Karpas-422 (cell line): ENCODE measurements at regions not wholly inside any gene's neighbourhood (a gene's known extent, or its start where the extent isn't known, plus 50 kb on each side); places are given as distances from the start of the nearest gene placed in this dataset.

Source experiments
- DNase-seq: peaks from one replicate; pipeline ENCODE4 v3.0.0-alpha.2; 2015
- H2AFZ ChIP-seq: fragments of 200-600 bp; sonication (generic); 2 replicates; pipeline ENCODE4 v1.6.1; 2014; ENCODE audit warnings: antibody characterized with exemption, low read length, mixed read lengths
- H3K27ac ChIP-seq: fragments of 200-600 bp; sonication (generic); 2 replicates; pipeline ENCODE4 v1.5.1; 2014; ENCODE audit warnings: mild to moderate bottlenecking, low read length, moderate library complexity
- H3K27me3 ChIP-seq: fragments of 200-600 bp; sonication (generic); 2 replicates; pipeline ENCODE4 v1.6.1; 2014; ENCODE audit warnings: low read length, mixed read lengths
- H3K36me3 ChIP-seq: fragments of 200-600 bp; sonication (generic); 2 replicates; pipeline ENCODE4 v1.6.1; 2014; ENCODE audit warnings: low read length, mixed read lengths; ENCODE audit not compliant: insufficient read depth
- H3K4me1 ChIP-seq: fragments of 200-600 bp; sonication (generic); 2 replicates; pipeline ENCODE4 v1.6.1; 2014; ENCODE audit warnings: mild to moderate bottlenecking, low read length, mixed read lengths
- H3K4me2 ChIP-seq: fragments of 200-600 bp; sonication (generic); 2 replicates; pipeline ENCODE4 v1.6.1; 2014; ENCODE audit warnings: low read length, low read depth, mild to moderate bottlenecking; ENCODE audit not compliant: poor library complexity, severe bottlenecking
- H3K4me3 ChIP-seq: fragments of 200-600 bp; sonication (generic); 2 replicates; pipeline ENCODE4 v1.5.1; 2014; ENCODE audit warnings: mild to moderate bottlenecking, antibody characterized with exemption, low read length, mixed read lengths
- H3K79me2 ChIP-seq: fragments of 200-600 bp; sonication (generic); 2 replicates; pipeline ENCODE4 v1.6.1; 2014; ENCODE audit warnings: mild to moderate bottlenecking, low read length, mixed read lengths
- H3K9ac ChIP-seq: fragments of 200-600 bp; sonication (generic); 2 replicates; pipeline ENCODE4 v1.6.0; 2014; ENCODE audit warnings: low read length
- H3K9me2 ChIP-seq: fragments of 200-600 bp; sonication (generic), shearing (Covaris generic); replicated peaks from 2 replicates; pipeline ENCODE4 v1.6.0; 2014; ENCODE audit warnings: mild to moderate bottlenecking, low read length, moderate library complexity; ENCODE audit not compliant: insufficient read depth
- H3K9me3 ChIP-seq: fragments of 300-700, 200-600 bp; sonication (generic); 2 replicates; pipeline ENCODE4 v1.6.1; 2014; ENCODE audit warnings: low read length, mixed read lengths
- H4K20me1 ChIP-seq: fragments of 200-600 bp; sonication (generic); 2 replicates; pipeline ENCODE4 v1.6.1; 2014; ENCODE audit warnings: mild to moderate bottlenecking, antibody characterized with exemption, low read length, low read depth; ENCODE audit not compliant: insufficient read depth

GRCh38 chr10:60623627-60624026 is 154.7 kb upstream of the CDK1 start:
- Histone ChIP-seq H3K4me2 (no peak overlapping the region), H3K36me3 (no peaks in the 10 kb centered on the region), H3K9me2 (no peaks in the 10 kb centered on the region), H3K9me3 (no peaks in the 10 kb centered on the region), H3K27me3 (no peaks in the 10 kb centered on the region), H3K4me1 (no peaks in the 10 kb centered on the region; the same call in 1 of the 2 replicates), H3K27ac (no peak overlapping the region), H3K4me3 (no peak overlapping the region), H2AFZ (no peak overlapping the region), H4K20me1 (no peaks in the 10 kb centered on the region), H3K79me2 (no peaks in the 10 kb centered on the region), H3K9ac (no peak overlapping the region)
- no peak for DNase-seq

- no peaks in the 10 kb centered on the region; the same call in 1 of the 2 replicates for H3K4me1 ChIP-seq
- H3K79me2 ChIP-seq, result no peaks in the 10 kb centered on the region
- no peaks in the 10 kb centered on the region for H3K36me3 ChIP-seq
- DNase-seq, result no peak
- no peak overlapping the region for H3K4me3 ChIP-seq
- no peak overlapping the region for H3K4me2 ChIP-seq
- H4K20me1 ChIP-seq, result no peaks in the 10 kb centered on the region
- no peak overlapping the region for H3K9ac ChIP-seq
- no peak overlapping the region for H3K27ac ChIP-seq
- H3K9me3 ChIP-seq, result no peaks in the 10 kb centered on the region
- H2AFZ ChIP-seq, result no peak overlapping the region
- H3K9me2 ChIP-seq, result no peaks in the 10 kb centered on the region
- H3K27me3 ChIP-seq, result no peaks in the 10 kb centered on the region
Observed at GRCh38 chr10:60621018-60621417, 157.3 kb upstream of the CDK1 start.

GRCh38 chr10:60618861-60619260 is 159.4 kb upstream of the CDK1 start:
- Histone ChIP-seq H3K36me3 (no peaks in the 10 kb centered on the region), H3K79me2 (no peaks in the 10 kb centered on the region)

GRCh38 chr10:60615541-60615940 is 162.7 kb upstream of the CDK1 start:
- Histone ChIP-seq H3K9me3 (no peaks in the 10 kb centered on the region), H4K20me1 (no peaks in the 10 kb centered on the region), H3K79me2 (no peaks in the 10 kb centered on the region), H3K4me3 (no peak overlapping the region), H3K9ac (no peak overlapping the region), H3K4me1 (no peaks in the 10 kb centered on the region), H3K36me3 (no peaks in the 10 kb centered on the region), H3K9me2 (no peaks in the 10 kb centered on the region), H3K27me3 (no peaks in the 10 kb centered on the region), H3K4me2 (no peak overlapping the region), H2AFZ (no peak overlapping the region), H3K27ac (no peak overlapping the region)
- no peak for DNase-seq

More at GRCh38 chr10:60618861-60619260, 159.4 kb upstream of the CDK1 start:
- no peak for DNase-seq
- Histone ChIP-seq H3K27ac (no peak overlapping the region), H3K27me3 (no peaks in the 10 kb centered on the region), H3K4me1 (no peaks in the 10 kb centered on the region; the same call in 1 of the 2 replicates), H3K9ac (no peak overlapping the region), H3K9me3 (no peaks in the 10 kb centered on the region), H2AFZ (no peak overlapping the region), H3K4me2 (no peak overlapping the region), H3K9me2 (no peaks in the 10 kb centered on the region), H3K4me3 (no peak overlapping the region), H4K20me1 (no peaks in the 10 kb centered on the region)

- Histone ChIP-seq H3K9me3 (no peaks in the 10 kb centered on the region), H4K20me1 (no peaks in the 10 kb centered on the region), H3K27ac (no peak overlapping the region), H3K4me1 (no peaks in the 10 kb centered on the region), H3K4me2 (no peak overlapping the region), H3K9me2 (no peaks in the 10 kb centered on the region), H3K79me2 (no peaks in the 10 kb centered on the region), H3K27me3 (no peaks in the 10 kb centered on the region), H3K36me3 (no peaks in the 10 kb centered on the region), H2AFZ (no peak overlapping the region), H3K4me3 (no peak overlapping the region), H3K9ac (no peak overlapping the region)
- DNase-seq, result no peak
Observed at GRCh38 chr10:60614363-60614762, 163.9 kb upstream of the CDK1 start.

GRCh38 chr10:60613434-60613833 is 164.8 kb upstream of the CDK1 start:
- Histone ChIP-seq H3K27me3 (no peaks in the 10 kb centered on the region), H3K36me3 (no peaks in the 10 kb centered on the region), H2AFZ (no peak overlapping the region), H3K27ac (no peak overlapping the region), H4K20me1 (no peaks in the 10 kb centered on the region), H3K9me2 (no peaks in the 10 kb centered on the region), H3K4me2 (no peak overlapping the region), H3K9ac (no peak overlapping the region), H3K4me3 (no peak overlapping the region), H3K79me2 (no peaks in the 10 kb centered on the region), H3K4me1 (no peaks in the 10 kb centered on the region), H3K9me3 (no peaks in the 10 kb centered on the region)
- DNase-seq, result no peak

- no peaks in the 10 kb centered on the region for H3K9me2 ChIP-seq
- no peaks in the 10 kb centered on the region for H3K9me3 ChIP-seq
- no peak overlapping the region for H3K4me3 ChIP-seq
- no peaks in the 10 kb centered on the region for H3K27me3 ChIP-seq
- H4K20me1 ChIP-seq, result no peaks in the 10 kb centered on the region
- H3K36me3 ChIP-seq, result no peaks in the 10 kb centered on the region
- H3K9ac ChIP-seq, result no peak overlapping the region
- no peak overlapping the region for H2AFZ ChIP-seq
- no peaks in the 10 kb centered on the region for H3K79me2 ChIP-seq
- H3K4me2 ChIP-seq, result no peak overlapping the region
- DNase-seq, result no peak
- H3K4me1 ChIP-seq, result no peaks in the 10 kb centered on the region
- H3K27ac ChIP-seq, result no peak overlapping the region
Observed at GRCh38 chr10:60611291-60611747, 167.0 kb upstream of the CDK1 start.

GRCh38 chr10:60607372-60607771 is 170.9 kb upstream of the CDK1 start:
- H3K79me2 ChIP-seq, result no peaks in the 10 kb centered on the region
- DNase-seq, result no peak
- H3K4me3 ChIP-seq, result no peak overlapping the region
- H3K4me2 ChIP-seq, result no peak overlapping the region
- H3K36me3 ChIP-seq, result no peaks in the 10 kb centered on the region
- H4K20me1 ChIP-seq, result no peaks in the 10 kb centered on the region
- no peaks in the 10 kb centered on the region for H3K9me2 ChIP-seq
- H3K27me3 ChIP-seq, result no peaks in the 10 kb centered on the region
- no peak overlapping the region for H3K27ac ChIP-seq
- H3K9me3 ChIP-seq, result no peaks in the 10 kb centered on the region
- H3K4me1 ChIP-seq, result no peaks in the 10 kb centered on the region
- H3K9ac ChIP-seq, result no peak overlapping the region
- H2AFZ ChIP-seq, result no peak overlapping the region
